ENCODE measurements at regions not wholly inside any gene's neighbourhood (a gene's known extent, or its start where the extent isn't known, plus 50 kb on each side); places are given as distances from the start of the nearest gene placed in this dataset.
"Not testable (repeated sequence)": the region's sequence is repeated elsewhere in the genome, so short reads cannot be mapped to it uniquely, and the experiment has no call there.

DNA sequence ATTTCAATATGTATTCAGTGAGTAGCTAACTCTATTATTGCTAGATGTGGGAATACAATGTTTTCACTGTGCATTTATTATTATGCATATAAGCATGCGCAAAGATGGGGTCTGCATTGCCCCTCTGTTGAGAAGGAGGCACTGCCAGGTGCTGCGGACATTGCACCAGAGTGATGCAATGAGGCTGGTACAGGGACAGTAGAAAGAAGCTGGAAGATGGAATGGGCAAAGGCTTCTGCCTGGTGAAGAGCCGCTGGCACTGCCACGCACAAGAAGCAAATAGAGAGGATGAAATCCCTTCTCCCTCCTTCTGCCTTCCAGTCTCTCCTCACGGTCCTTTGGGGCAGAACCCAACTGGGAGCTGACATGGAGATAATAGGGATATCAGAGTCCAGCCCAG, 154.5 kb upstream of the TNFAIP3 start:
- TF ChIP-seq, protein P1, sequence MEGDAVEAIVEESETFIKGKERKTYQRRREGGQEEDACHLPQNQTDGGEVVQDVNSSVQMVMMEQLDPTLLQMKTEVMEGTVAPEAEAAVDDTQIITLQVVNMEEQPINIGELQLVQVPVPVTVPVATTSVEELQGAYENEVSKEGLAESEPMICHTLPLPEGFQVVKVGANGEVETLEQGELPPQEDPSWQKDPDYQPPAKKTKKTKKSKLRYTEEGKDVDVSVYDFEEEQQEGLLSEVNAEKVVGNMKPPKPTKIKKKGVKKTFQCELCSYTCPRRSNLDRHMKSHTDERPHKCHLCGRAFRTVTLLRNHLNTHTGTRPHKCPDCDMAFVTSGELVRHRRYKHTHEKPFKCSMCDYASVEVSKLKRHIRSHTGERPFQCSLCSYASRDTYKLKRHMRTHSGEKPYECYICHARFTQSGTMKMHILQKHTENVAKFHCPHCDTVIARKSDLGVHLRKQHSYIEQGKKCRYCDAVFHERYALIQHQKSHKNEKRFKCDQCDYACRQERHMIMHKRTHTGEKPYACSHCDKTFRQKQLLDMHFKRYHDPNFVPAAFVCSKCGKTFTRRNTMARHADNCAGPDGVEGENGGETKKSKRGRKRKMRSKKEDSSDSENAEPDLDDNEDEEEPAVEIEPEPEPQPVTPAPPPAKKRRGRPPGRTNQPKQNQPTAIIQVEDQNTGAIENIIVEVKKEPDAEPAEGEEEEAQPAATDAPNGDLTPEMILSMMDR (IDR thresholded peaks at IDR 0.05; ENCODE audit: low read depth, low read length): no peak
- Histone ChIP-seq H3K36me3 (no peaks in the 10 kb centered on the region), H3K9me3 (ENCODE audit: low read depth) (no peaks in the 10 kb centered on the region), H3K27ac (no peak overlapping the region), H3K4me1 (ENCODE audit: low read depth) (no peaks in the 10 kb centered on the region), H3K27me3 (no peaks in the 10 kb centered on the region), H3K4me3 (no peak overlapping the region)
- DNase-seq (ENCODE audit: low read depth in 1 of 2, low spot score in 1 of 2): no peak

DNA sequence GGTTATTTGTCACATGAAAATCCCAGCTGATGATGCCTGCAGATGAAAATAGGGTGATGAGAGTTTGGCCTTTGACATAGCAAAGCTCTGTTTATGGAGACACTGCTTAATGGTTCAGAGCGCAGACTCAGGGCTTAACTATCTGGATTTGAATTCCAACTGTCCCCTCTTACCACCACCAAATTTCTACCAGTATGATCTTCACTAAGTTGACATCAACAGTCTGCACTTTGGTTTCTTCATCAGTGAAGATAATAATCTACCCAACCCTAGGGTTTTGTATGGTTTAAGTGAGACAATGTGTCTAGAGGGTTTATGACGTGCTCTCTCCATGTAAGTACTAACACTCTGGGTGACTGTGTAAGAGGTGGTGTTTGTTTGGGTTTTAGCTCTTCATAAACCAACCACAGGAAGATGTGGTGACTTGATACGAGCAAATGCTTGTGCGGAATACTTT, 151.4 kb upstream of the TNFAIP3 start:
- Histone ChIP-seq H3K27me3 (no peaks in the 10 kb centered on the region), H3K4me1 (ENCODE audit: low read depth) (no peaks in the 10 kb centered on the region), H3K27ac (no peak overlapping the region), H3K36me3 (no peaks in the 10 kb centered on the region), H3K9me3 (ENCODE audit: low read depth) (no peaks in the 10 kb centered on the region), H3K4me3 (no peak overlapping the region)
- DNase-seq (ENCODE audit: low read depth in 1 of 2, low spot score in 1 of 2): no peak
- TF ChIP-seq, protein P1 (IDR thresholded peaks at IDR 0.05; ENCODE audit: low read depth, low read length): no peak

DNA sequence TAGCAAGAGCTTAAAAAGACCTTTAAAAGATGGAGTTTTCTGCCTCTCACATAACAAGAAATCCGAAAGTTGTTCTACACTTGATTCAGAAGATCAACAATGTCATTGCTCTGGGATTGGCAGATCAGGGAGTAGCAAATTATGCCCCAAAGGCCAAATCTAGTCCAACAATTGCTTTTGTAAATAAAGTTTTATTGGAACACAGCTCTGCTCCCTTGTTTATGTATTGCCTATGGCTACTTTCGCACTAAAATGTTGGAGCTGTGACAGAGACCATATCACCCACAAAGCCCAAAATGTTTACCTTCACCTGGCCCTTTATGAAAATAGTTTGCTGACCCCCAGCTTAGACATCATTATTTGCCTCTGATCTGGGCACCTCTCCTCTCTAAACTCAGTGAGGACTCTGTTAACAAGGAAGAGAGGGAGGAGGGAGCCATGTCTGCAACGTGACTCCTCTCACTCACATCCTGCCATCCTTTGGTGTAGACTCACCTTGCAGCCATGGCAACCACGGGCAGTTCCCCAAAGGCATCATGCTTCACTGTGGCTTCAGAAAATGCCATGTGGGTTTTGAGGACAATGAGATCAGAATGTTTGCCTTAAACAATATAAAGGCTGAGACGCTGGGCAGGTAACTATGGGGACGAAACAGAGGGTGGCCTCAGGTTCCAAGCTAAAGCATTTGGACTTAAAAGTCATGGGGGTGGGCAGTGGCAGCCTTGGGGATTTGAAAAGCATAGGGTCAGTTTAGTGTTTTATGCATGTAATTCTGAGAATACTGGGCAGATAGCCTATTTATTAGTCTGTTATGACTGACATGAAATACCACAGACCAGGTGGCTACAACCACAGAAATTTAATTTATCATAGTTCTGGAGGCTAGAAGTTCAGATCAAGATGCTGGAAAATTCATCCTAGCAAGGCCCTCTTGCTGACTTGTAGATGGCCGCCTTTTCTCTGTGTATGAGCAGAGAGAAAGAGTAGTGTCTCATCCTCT, 149.7 kb upstream of the TNFAIP3 start:
- Histone ChIP-seq H3K9me3 (ENCODE audit: low read depth) (no peaks in the 10 kb centered on the region), H3K36me3 (no peaks in the 10 kb centered on the region), H3K27ac (no peak overlapping the region), H3K4me1 (ENCODE audit: low read depth) (no peaks in the 10 kb centered on the region), H3K4me3 (no peak overlapping the region), H3K27me3 (no peaks in the 10 kb centered on the region)
- TF ChIP-seq, protein P1 (IDR thresholded peaks at IDR 0.05; ENCODE audit: low read depth, low read length): no peak
- no peak for DNase-seq (ENCODE audit: low read depth in 1 of 2, low spot score in 1 of 2)

DNA sequence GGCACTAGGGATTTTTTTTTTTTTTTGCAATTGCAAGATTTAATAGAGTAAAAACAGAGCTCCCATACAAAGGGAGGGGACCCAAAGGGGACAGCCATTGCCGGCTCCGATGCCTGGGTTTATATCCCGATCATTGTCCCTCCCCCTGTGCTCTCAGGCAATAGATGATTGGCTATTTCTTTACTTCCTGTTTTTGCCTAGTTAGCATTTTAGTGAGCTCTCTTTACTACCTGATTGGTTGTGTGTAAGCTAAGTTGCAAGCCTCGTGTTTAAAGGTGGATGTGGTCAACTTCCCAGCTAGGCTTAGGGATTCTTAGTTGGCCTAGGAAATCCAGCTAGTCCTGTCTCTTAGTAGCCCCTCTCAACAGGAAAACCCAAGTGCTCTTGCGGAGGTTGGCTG, 148.2 kb upstream of the TNFAIP3 start:
- not testable (repeated sequence) for H3K27ac ChIP-seq; H3K9me3 ChIP-seq (ENCODE audit: low read depth); DNase-seq (ENCODE audit: low read depth in 1 of 2, low spot score in 1 of 2); H3K4me1 ChIP-seq (ENCODE audit: low read depth); H3K27me3 ChIP-seq; H3K4me3 ChIP-seq; H3K36me3 ChIP-seq

DNA sequence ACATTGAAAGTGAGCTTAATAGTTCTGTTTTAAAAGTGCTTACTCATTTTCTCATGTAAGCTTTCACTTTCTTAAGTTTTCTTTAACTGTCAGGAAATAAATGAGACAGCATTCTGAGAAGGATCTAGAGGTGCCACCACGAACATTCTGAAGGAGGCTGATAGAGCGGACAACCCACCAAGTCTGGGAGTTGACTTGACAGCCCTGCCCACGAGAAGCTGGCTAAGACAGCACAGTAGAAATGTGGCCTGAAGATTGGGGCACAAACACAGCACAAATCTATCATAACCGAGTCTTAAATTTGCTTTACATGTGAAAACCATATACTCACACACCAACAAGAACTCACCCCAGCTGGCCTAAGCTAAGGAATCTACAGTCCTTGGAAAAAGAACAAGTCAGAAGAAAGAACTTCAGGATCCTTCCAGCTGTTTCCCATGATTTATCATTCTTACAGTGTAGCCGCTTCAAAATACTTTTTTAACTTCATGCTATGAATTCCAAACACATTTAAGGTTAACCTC, 144.2 kb upstream of the TNFAIP3 start:
- Histone ChIP-seq H3K27me3 (no peaks in the 10 kb centered on the region), H3K36me3 (no peaks in the 10 kb centered on the region), H3K4me1 (ENCODE audit: low read depth) (no peaks in the 10 kb centered on the region), H3K27ac (no peak overlapping the region), H3K4me3 (no peak overlapping the region), H3K9me3 (ENCODE audit: low read depth) (no peaks in the 10 kb centered on the region)
- no peak for DNase-seq (ENCODE audit: low read depth in 1 of 2, low spot score in 1 of 2)
- TF ChIP-seq, protein P1 (IDR thresholded peaks at IDR 0.05; ENCODE audit: low read depth, low read length): no peak

Measured in cardiac muscle cell (in vitro differentiated cells and primary cell).